HepG2 (cell line): ENCODE measurements at regions not wholly inside any gene's neighbourhood (a gene's known extent, or its start where the extent isn't known, plus 50 kb on each side); places are given as distances from the start of the nearest gene placed in this dataset.

Source experiments
- ATAC-seq: fragments of 200-7000 bp; cut with Tn5 transposase; 3 replicates; pipeline ENCODE4 v1.9.1; 2020; ENCODE audit warnings: mild to moderate bottlenecking, moderate library complexity
- BruUV-seq: library from RNA; stranded (reverse); fragments of 400-500 nt; replicated peaks from 2 replicates; lab custom pipeline; 2021; lab: Mats Ljungman, UMichigan
- CTCF ChIA-PET: fragments of 300-600 bp; formaldehyde crosslinking; extraction: SDS; loops from one replicate; lab custom pipeline; 2021; ENCODE audit warnings: low total read pairs, inconsistent platforms, low intra/inter-chr PET ratio; lab: Yijun Ruan, JAX
- POLR2A ChIA-PET: fragments of 350-600 bp; sonication (Branson Sonifier 250); formaldehyde crosslinking; loops from one replicate; lab custom pipeline; 2020; ENCODE audit warnings: antibody characterized with exemption, inconsistent platforms; lab: Yijun Ruan, JAX
- DNase-seq: peaks from one replicate; pipeline ENCODE4 v3.0.0-alpha.2; 2015; ENCODE audit warnings: low spot score
- FAIRE-seq: peaks from 3 replicates; lab custom pipeline; 2011; peaks lifted over from hg19 to GRCh38; lab: Jason Lieb, UNC
- H2AFZ ChIP-seq: one replicate; pipeline ENCODE4 v1.6.1; 2011; ENCODE audit warnings: low read length, inconsistent platforms
- H3K27ac ChIP-seq: fragments of 300-600 bp; 3 replicates; pipeline ENCODE4 v1.8.0; 2011; ENCODE audit warnings: mixed run types, mild to moderate bottlenecking, mixed read lengths, low read length, inconsistent platforms; ENCODE audit not compliant: insufficient read depth; ENCODE audit errors: extremely low read length
- H3K27me3 ChIP-seq, 2 experiments: fragments of 200-600 bp in 1 of 2; 2 replicates in 1 of 2; 3 replicates in 1 of 2; pipeline versions ENCODE4 v1.6.0 to v1.8.0; 2011; ENCODE audit warnings: low read length in 2 of 2, mild to moderate bottlenecking in 2 of 2, moderate library complexity in 2 of 2, inconsistent platforms in 1 of 2; ENCODE audit not compliant: insufficient read depth in 2 of 2, control insufficient read depth in 1 of 2
- H3K36me3 ChIP-seq, 2 experiments: fragments of 200-600 bp in 1 of 2; replicated peaks in 1 of 2; 2 replicates in 1 of 2; 3 replicates in 1 of 2; pipeline versions ENCODE4 v1.5.1 to v1.8.0; 2011; ENCODE audit warnings: low read length in 2 of 2, inconsistent platforms in 1 of 2; ENCODE audit not compliant: insufficient read depth in 2 of 2, control insufficient read depth in 1 of 2
- H3K4me1 ChIP-seq: 2 replicates; pipeline ENCODE4 v1.5.1; 2012; ENCODE audit warnings: low read length, inconsistent platforms; ENCODE audit not compliant: insufficient read depth
- H3K4me2 ChIP-seq: 2 replicates; pipeline ENCODE4 v1.6.0; 2011; ENCODE audit warnings: low read depth, low read length, inconsistent platforms
- H3K4me3 ChIP-seq, 3 experiments: fragments of 200-600 bp in 1 of 3; sonication (generic), shearing (Covaris generic) in 1 of 3; replicated peaks in 1 of 3; 2 replicates each; pipeline ENCODE4 v1.5.1; 2011 to 2016; ENCODE audit warnings: low read length in 3 of 3, inconsistent platforms in 2 of 3, low read depth in 2 of 3, mild to moderate bottlenecking in 2 of 3, control low read depth in 1 of 3, mixed read lengths in 1 of 3; ENCODE audit not compliant: insufficient read depth in 1 of 3
- H3K79me2 ChIP-seq: one replicate; pipeline ENCODE4 v1.6.1; 2011; ENCODE audit warnings: low read length, inconsistent platforms; ENCODE audit not compliant: insufficient read depth
- H3K9ac ChIP-seq: 2 replicates; pipeline ENCODE4 v1.6.0; 2011; ENCODE audit warnings: mild to moderate bottlenecking, low read depth, low read length, inconsistent platforms; ENCODE audit not compliant: insufficient read depth
- H3K9me3 ChIP-seq: 2 replicates; pipeline ENCODE4 v1.5.1; 2012; ENCODE audit warnings: mild to moderate bottlenecking, low read length
- H4K20me1 ChIP-seq: 2 replicates; pipeline ENCODE4 v1.6.0; 2011; ENCODE audit warnings: inconsistent platforms, mild to moderate bottlenecking, low read length, moderate library complexity; ENCODE audit not compliant: insufficient read depth
- BCL3 ChIP-seq: sonication (generic); formaldehyde crosslinking; IDR thresholded peaks from 2 replicates; pipeline ENCODE4 v1.5.1; 2020; ENCODE audit warnings: mild to moderate bottlenecking, missing genetic modification reagents, moderate library complexity
- FOXO1 ChIP-seq: sonication (generic); formaldehyde crosslinking; IDR thresholded peaks from 2 replicates; pipeline ENCODE4 v1.4.0; 2020; ENCODE audit warnings: missing genetic modification reagents
- MAX ChIP-seq: IDR thresholded peaks from 2 replicates; pipeline ENCODE4 v1.6.1; 2012; ENCODE audit warnings: inconsistent platforms
- TRIM24 ChIP-seq: sonication (generic); formaldehyde crosslinking; IDR thresholded peaks from 2 replicates; pipeline ENCODE4 v1.8.0; 2022; ENCODE audit warnings: mild to moderate bottlenecking, missing genetic modification reagents
- ZBTB44 ChIP-seq: sonication (generic); formaldehyde crosslinking; IDR thresholded peaks from 2 replicates; pipeline ENCODE4 v1.4.0; 2020; ENCODE audit warnings: missing genetic modification reagents
- ZNF576 ChIP-seq: sonication (generic); formaldehyde crosslinking; IDR thresholded peaks from 2 replicates; pipeline ENCODE4 v1.4.0; 2020; ENCODE audit warnings: mild to moderate bottlenecking, missing genetic modification reagents
- ZNF737 ChIP-seq: sonication (generic); formaldehyde crosslinking; IDR thresholded peaks from 2 replicates; pipeline ENCODE4 v1.5.0; 2020; ENCODE audit warnings: missing genetic modification reagents, mild to moderate bottlenecking, borderline replicate concordance
- WGBS: methylation state at CpG from one replicate; pipeline ENCODE4 v1.1.6; 2017; ENCODE audit warnings: low lambda C conversion rate; 5-methylcytosine and 5-hydroxymethylcytosine counted together
- in situ Hi-C: cut with HindIII; loops from 2 replicates; pipeline ENCODE4 v1.10.0; 2017; ENCODE audit warnings: low pct_unique_long_range_greater_than_20kb; ENCODE audit not compliant: extremely low pct_ligation_motif_present
- intact Hi-C: fragments of 100-400 bp; cut with micrococcal nuclease; formaldehyde crosslinking; loops from one replicate; pipeline ENCODE4 v1.10.0; 2022; ENCODE audit not compliant: unreplicated experiment
- TF ChIP-seq, protein P1 (sequence below): sonication (generic); formaldehyde crosslinking; conservative IDR thresholded peaks from 2 replicates; pipeline ENCODE4 v1.4.0; 2020; ENCODE audit warnings: missing genetic modification reagents
- TF ChIP-seq, protein P2 (sequence below), 2 experiments: sonication (generic) in 1 of 2; formaldehyde crosslinking in 1 of 2; IDR thresholded peaks; 2 replicates each; pipeline versions ENCODE4 v1.6.1 to v1.9.0; 2014 to 2022; ENCODE audit warnings: antibody characterized with exemption in 1 of 2, borderline replicate concordance in 1 of 2, inconsistent platforms in 1 of 2, low read depth in 1 of 2, missing genetic modification reagents in 1 of 2

GRCh38 chr18:41231681-41232080, 723.4 kb upstream of the PIK3C3 start:
- H3K4me3 ChIP-seq = no peak overlapping the region
- in situ Hi-C loops (no loop called here), intact Hi-C loops (no loop called here)
- no peaks in the 10 kb centered on the region for H3K36me3 ChIP-seq
- H4K20me1 ChIP-seq = no peaks in the 10 kb centered on the region
- no peaks in the 10 kb centered on the region for H3K79me2 ChIP-seq
- H3K4me2 ChIP-seq = no peak overlapping the region
- H3K27ac ChIP-seq = no peak overlapping the region
- H3K9me3 ChIP-seq = 0 out of 2 replicates have a peak, but pooled peaks cover 4% of the 10 kb centered on the region
- ATAC-seq = no peak
- TF ChIP-seq BCL3 (CRISPR knock-in tag) (no peak), TRIM24 (CRISPR knock-in tag) (no peak), FOXO1 (no peak), MAX (no peak), ZNF576 (CRISPR knock-in tag) (no peak), ZBTB44 (CRISPR knock-in tag) (no peak), ZNF737 (CRISPR knock-in tag) (no peak)
- TF ChIP-seq, protein P1, sequence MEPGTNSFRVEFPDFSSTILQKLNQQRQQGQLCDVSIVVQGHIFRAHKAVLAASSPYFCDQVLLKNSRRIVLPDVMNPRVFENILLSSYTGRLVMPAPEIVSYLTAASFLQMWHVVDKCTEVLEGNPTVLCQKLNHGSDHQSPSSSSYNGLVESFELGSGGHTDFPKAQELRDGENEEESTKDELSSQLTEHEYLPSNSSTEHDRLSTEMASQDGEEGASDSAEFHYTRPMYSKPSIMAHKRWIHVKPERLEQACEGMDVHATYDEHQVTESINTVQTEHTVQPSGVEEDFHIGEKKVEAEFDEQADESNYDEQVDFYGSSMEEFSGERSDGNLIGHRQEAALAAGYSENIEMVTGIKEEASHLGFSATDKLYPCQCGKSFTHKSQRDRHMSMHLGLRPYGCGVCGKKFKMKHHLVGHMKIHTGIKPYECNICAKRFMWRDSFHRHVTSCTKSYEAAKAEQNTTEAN (CRISPR knock-in tag) = no peak
- TF ChIP-seq, protein P2, sequence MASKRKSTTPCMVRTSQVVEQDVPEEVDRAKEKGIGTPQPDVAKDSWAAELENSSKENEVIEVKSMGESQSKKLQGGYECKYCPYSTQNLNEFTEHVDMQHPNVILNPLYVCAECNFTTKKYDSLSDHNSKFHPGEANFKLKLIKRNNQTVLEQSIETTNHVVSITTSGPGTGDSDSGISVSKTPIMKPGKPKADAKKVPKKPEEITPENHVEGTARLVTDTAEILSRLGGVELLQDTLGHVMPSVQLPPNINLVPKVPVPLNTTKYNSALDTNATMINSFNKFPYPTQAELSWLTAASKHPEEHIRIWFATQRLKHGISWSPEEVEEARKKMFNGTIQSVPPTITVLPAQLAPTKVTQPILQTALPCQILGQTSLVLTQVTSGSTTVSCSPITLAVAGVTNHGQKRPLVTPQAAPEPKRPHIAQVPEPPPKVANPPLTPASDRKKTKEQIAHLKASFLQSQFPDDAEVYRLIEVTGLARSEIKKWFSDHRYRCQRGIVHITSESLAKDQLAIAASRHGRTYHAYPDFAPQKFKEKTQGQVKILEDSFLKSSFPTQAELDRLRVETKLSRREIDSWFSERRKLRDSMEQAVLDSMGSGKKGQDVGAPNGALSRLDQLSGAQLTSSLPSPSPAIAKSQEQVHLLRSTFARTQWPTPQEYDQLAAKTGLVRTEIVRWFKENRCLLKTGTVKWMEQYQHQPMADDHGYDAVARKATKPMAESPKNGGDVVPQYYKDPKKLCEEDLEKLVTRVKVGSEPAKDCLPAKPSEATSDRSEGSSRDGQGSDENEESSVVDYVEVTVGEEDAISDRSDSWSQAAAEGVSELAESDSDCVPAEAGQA (IDR thresholded peaks at IDR 0.05; ENCODE audit: low read depth) = no peak
- TF ChIP-seq, protein P2 (CRISPR knock-in tag; IDR thresholded peaks at IDR 0.05; ENCODE audit: borderline replicate concordance) = no peak
- TF ChIP-seq, all 625 proteins: peak for 0
- no TSS peak for BruUV-seq
- POLR2A ChIA-PET = no interaction called here
- H3K4me1 ChIP-seq = no peaks in the 10 kb centered on the region
- FAIRE-seq (no peak), DNase-seq (no peak)
- H3K9ac ChIP-seq = no peak overlapping the region
- 32% methylated on average over 3 of the region's 3 CpGs for WGBS
- CTCF ChIA-PET = no interaction called here
- no peaks in the 10 kb centered on the region for H3K27me3 ChIP-seq
- H2AFZ ChIP-seq = no peak overlapping the region
